ENCODE measurements at regions not wholly inside any gene's neighbourhood (a gene's known extent, or its start where the extent isn't known, plus 50 kb on each side); places are given as distances from the start of the nearest gene placed in this dataset.

- Histone ChIP-seq H3K36me3 (no peaks in the 10 kb centered on the region), H3K27ac (peak overlapping the region in 3 of 4 donors; percentile 62 to 73 (median 71)), H3K9me3 (no peaks in the 10 kb centered on the region), H3K27me3 (no peaks in the 10 kb centered on the region), H3K4me3 (no peak overlapping the region), H3K4me1 (peaks cover 15 to 38% (median 19%) of the 10 kb centered on the region in 3 donors)
- 56 to 68% methylated on average over 5 to 6 of the region's 6 CpGs for WGBS, 2 donors (ENCODE audit: low coverage in 1 of 2)
- no peak for TF ChIP-seq POLR2AphosphoS5 (IDR thresholded peaks at IDR 0.05)
- TF ChIP-seq, protein P1, sequence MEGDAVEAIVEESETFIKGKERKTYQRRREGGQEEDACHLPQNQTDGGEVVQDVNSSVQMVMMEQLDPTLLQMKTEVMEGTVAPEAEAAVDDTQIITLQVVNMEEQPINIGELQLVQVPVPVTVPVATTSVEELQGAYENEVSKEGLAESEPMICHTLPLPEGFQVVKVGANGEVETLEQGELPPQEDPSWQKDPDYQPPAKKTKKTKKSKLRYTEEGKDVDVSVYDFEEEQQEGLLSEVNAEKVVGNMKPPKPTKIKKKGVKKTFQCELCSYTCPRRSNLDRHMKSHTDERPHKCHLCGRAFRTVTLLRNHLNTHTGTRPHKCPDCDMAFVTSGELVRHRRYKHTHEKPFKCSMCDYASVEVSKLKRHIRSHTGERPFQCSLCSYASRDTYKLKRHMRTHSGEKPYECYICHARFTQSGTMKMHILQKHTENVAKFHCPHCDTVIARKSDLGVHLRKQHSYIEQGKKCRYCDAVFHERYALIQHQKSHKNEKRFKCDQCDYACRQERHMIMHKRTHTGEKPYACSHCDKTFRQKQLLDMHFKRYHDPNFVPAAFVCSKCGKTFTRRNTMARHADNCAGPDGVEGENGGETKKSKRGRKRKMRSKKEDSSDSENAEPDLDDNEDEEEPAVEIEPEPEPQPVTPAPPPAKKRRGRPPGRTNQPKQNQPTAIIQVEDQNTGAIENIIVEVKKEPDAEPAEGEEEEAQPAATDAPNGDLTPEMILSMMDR (IDR thresholded peaks at IDR 0.05), result peak; percentile 16 to 51 (median 24)
- no peak for ATAC-seq
These were observed 195.2 kb downstream of the MAP2K6 start for GRCh38 chr17:69609473-69610305.

DNA sequence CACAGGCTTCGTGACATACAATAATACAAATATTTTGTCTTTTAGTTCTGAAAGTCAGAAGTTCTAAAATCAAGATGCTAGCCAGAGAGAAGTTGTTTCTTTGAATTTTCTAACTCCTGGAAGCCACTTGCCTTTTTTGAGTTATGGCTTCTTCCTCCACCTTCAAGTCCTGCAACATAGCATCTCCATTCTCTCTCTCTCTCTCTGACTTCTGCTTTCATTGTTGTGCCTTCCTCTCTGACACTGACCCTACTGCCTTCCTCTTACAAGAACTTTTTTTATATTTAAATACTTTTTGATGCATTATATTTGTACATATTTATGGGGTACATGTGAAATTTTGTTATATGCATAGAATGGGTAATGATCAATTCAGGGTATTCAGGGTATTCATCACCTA is 205.9 kb downstream of the MAP2K6 start:
- no peaks in the 10 kb centered on the region for H3K9me3 ChIP-seq
- WGBS, 2 donors (ENCODE audit: low coverage in 1 of 2), result 67 to 71% methylated on average over 1 of the region's 1 CpG
- H3K4me1 ChIP-seq, result no peaks in the 10 kb centered on the region
- H3K4me3 ChIP-seq, result no peak overlapping the region
- TF ChIP-seq POLR2A (IDR thresholded peaks at IDR 0.05) (no peak), POLR2AphosphoS5 (IDR thresholded peaks at IDR 0.05) (no peak), EP300 (IDR thresholded peaks at IDR 0.05) (no peak)
- TF ChIP-seq, protein P1 (IDR thresholded peaks at IDR 0.05), result no peak
- no peak overlapping the region for H3K27ac ChIP-seq
- H3K36me3 ChIP-seq, result no peaks in the 10 kb centered on the region
- H3K27me3 ChIP-seq, result no peaks in the 10 kb centered on the region
- no peak for ATAC-seq

DNA sequence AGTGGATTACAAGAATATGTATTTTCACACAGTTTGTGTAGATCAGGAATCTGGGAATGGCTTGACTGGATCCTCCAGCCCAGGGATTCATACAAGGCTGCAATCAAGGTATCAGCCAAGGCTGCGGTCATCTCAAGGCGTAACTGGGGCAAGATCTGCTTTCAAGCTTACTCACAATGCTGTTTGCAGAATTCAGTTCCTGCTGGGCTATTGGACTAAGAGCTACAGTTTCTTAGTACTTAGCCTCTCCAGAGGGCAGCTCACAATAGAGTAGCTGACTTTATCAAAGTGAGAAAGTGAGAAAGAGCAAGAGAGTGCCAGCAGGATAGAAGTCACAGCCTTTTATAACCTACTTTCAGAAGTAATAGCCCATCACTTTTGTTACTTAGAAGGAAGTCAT is 211.0 kb downstream of the MAP2K6 start:
- Histone ChIP-seq H3K36me3 (no peaks in the 10 kb centered on the region), H3K4me3 (no peak overlapping the region), H3K9me3 (no peaks in the 10 kb centered on the region), H3K27ac (no peak overlapping the region), H3K4me1 (no peaks in the 10 kb centered on the region), H3K27me3 (no peaks in the 10 kb centered on the region)
- TF ChIP-seq POLR2A (IDR thresholded peaks at IDR 0.05) (no peak), POLR2AphosphoS5 (IDR thresholded peaks at IDR 0.05) (no peak), EP300 (IDR thresholded peaks at IDR 0.05) (no peak)
- TF ChIP-seq, protein P1 (IDR thresholded peaks at IDR 0.05), result no peak
- 56% methylated on average over 2 of the region's 2 CpGs; no CpG with 5 or more reads in 1 of the 2 donors for WGBS, 2 donors (ENCODE audit: low coverage in 1 of 2)
- no peak for ATAC-seq

GRCh38 chr17:69630056-69630635 is 215.6 kb downstream of the MAP2K6 start:
- Histone ChIP-seq H3K9me3 (no peaks in the 10 kb centered on the region), H3K27ac (no peak overlapping the region), H3K27me3 (no peaks in the 10 kb centered on the region), H3K4me3 (no peak overlapping the region), H3K4me1 (no peaks in the 10 kb centered on the region), H3K36me3 (no peaks in the 10 kb centered on the region)
- WGBS, 2 donors (ENCODE audit: low coverage in 1 of 2), result 36 to 75% methylated on average over 1 of the region's 1 CpG
- TF ChIP-seq POLR2AphosphoS5 (IDR thresholded peaks at IDR 0.05), result no peak
- TF ChIP-seq EP300 (IDR thresholded peaks at IDR 0.05), result no peak
- TF ChIP-seq, protein P1 (IDR thresholded peaks at IDR 0.05), result no peak
- no peak for TF ChIP-seq POLR2A (IDR thresholded peaks at IDR 0.05)
- no peak for ATAC-seq

GRCh38 chr17:69634844-69635243 is 220.3 kb downstream of the MAP2K6 start:
- 0 to 29% methylated on average over 1 of the region's 1 CpG for WGBS, 2 donors (ENCODE audit: low coverage in 1 of 2)
- no peak for ATAC-seq

More at GRCh38 chr17:69634844-69635243, 220.3 kb downstream of the MAP2K6 start:
- Histone ChIP-seq H3K4me3 (no peak overlapping the region), H3K36me3 (no peaks in the 10 kb centered on the region), H3K4me1 (no peaks in the 10 kb centered on the region), H3K27me3 (no peaks in the 10 kb centered on the region), H3K9me3 (no peaks in the 10 kb centered on the region), H3K27ac (no peak overlapping the region)
- TF ChIP-seq EP300 (IDR thresholded peaks at IDR 0.05) (no peak), POLR2AphosphoS5 (IDR thresholded peaks at IDR 0.05) (no peak), POLR2A (IDR thresholded peaks at IDR 0.05) (no peak)
- TF ChIP-seq, protein P1 (IDR thresholded peaks at IDR 0.05), result no peak

Measured in gastroesophageal sphincter (tissue), 4 donors.